ENCODE measurements at regions not wholly inside any gene's neighbourhood (a gene's known extent, or its start where the extent isn't known, plus 50 kb on each side); places are given as distances from the start of the nearest gene placed in this dataset.
A peak's percentile ranks its signal among the peaks of the same experiment; 100 is the strongest.

DNA sequence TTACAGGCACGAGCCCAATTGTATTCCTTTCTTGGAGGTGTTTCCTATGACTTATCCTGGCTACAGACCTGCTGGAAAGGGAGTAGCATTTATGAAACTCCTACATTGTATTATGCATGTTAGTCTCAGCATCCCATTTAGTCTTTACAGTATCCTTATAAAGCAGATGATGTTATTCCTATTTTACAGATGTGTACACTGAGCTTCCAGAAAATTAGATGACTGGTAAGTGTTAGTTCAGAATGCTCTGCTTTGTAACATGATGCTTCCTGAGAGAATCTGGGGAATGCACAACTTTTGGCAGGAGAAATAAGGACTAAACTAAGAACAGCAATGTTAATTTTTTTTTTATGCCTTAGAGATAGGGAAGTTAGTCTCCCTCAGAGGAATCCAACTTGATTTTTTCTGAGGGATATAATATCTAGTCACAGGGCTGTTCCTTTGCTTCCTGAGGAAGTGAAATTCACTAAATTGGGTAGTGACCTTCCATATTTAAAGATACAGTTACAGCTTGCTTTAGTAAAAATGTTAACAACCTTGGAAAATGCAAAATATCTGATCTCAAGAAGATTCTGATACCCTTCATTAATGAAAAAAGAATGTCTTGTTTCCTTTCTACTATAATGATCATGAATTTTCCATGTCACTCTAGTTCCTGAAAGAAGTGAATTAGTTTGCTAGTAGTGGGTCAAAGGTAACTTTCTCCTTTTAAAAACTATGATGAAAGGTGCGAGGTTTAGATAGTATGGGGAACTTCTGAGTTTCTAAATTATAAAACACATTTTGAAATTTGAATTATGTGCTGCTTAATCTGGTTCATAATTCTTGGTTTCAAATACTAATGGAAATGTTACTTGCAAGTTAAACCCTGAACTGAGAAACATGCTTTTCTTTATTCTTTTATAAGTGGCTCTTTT is 194.0 kb upstream of the PRPS1L1 start:
- Histone ChIP-seq H3K9me3 (ENCODE audit: insufficient read depth, low read depth, low read length) (no peaks in the 10 kb centered on the region), H3K4me1 (ENCODE audit: insufficient read depth, low read length, poor library complexity, severe bottlenecking) (peaks cover 53% of the 10 kb centered on the region), H3K4me3 (ENCODE audit: low read length, poor library complexity, severe bottlenecking) (no peak overlapping the region), H3F3A (ENCODE audit: low read depth) (no peaks in the 10 kb centered on the region; the same call in 1 of the 2 replicates), H3K36me3 (ENCODE audit: insufficient read depth, low read length) (no peaks in the 10 kb centered on the region), H3K79me2 (ENCODE audit: insufficient read depth, low read length) (no peaks in the 10 kb centered on the region), H3K27me3 (ENCODE audit: insufficient read depth, low read length, poor library complexity, severe bottlenecking) (no peaks in the 10 kb centered on the region), H3K9ac (ENCODE audit: low read depth, low read length, poor library complexity, severe bottlenecking) (no peak overlapping the region), H2AFZ (ENCODE audit: low read length) (peak overlapping the region; percentile 33; the same call in 1 of the 2 replicates), H4K20me1 (ENCODE audit: insufficient read depth, low read length, poor library complexity, severe bottlenecking) (no peaks in the 10 kb centered on the region), H3K4me2 (ENCODE audit: low read depth, low read length, poor library complexity, severe bottlenecking) (no peak overlapping the region), H3K9me2 (replicated peaks; ENCODE audit: low read depth, low read length) (no peaks in the 10 kb centered on the region)
- no peak for TF ChIP-seq EZH2phosphoT487 (IDR thresholded peaks at IDR 0.05; ENCODE audit: borderline replicate concordance)
- TF ChIP-seq, protein P1, sequence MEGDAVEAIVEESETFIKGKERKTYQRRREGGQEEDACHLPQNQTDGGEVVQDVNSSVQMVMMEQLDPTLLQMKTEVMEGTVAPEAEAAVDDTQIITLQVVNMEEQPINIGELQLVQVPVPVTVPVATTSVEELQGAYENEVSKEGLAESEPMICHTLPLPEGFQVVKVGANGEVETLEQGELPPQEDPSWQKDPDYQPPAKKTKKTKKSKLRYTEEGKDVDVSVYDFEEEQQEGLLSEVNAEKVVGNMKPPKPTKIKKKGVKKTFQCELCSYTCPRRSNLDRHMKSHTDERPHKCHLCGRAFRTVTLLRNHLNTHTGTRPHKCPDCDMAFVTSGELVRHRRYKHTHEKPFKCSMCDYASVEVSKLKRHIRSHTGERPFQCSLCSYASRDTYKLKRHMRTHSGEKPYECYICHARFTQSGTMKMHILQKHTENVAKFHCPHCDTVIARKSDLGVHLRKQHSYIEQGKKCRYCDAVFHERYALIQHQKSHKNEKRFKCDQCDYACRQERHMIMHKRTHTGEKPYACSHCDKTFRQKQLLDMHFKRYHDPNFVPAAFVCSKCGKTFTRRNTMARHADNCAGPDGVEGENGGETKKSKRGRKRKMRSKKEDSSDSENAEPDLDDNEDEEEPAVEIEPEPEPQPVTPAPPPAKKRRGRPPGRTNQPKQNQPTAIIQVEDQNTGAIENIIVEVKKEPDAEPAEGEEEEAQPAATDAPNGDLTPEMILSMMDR (conservative IDR thresholded peaks at IDR 0.05; ENCODE audit: low read length), result no peak

DNA sequence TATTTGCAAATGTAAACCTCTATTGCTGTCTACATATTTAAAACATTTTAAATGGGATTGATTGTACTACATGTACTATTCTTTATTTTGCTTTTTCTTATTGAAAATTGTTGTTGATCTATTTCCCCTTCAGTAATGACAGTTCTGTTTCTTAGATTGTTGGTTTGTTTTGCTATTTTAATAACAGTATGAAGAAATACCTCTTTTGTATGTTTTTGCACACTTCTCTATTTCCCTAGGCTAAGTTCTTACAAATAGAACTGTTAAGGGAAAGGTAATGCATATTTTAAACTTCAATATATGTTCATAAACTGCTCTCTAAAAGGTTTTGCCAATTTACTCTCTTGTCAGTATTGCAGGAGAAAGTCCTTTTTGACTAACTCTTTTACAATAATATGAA is 195.0 kb upstream of the PRPS1L1 start:
- Histone ChIP-seq H3K4me3 (ENCODE audit: low read length, poor library complexity, severe bottlenecking) (no peak overlapping the region), H2AFZ (ENCODE audit: low read length) (no peak overlapping the region), H3F3A (ENCODE audit: low read depth) (no peaks in the 10 kb centered on the region; the same call in 1 of the 2 replicates), H3K4me1 (ENCODE audit: insufficient read depth, low read length, poor library complexity, severe bottlenecking) (peaks cover 53% of the 10 kb centered on the region), H3K36me3 (ENCODE audit: insufficient read depth, low read length) (no peaks in the 10 kb centered on the region), H3K27me3 (ENCODE audit: insufficient read depth, low read length, poor library complexity, severe bottlenecking) (no peaks in the 10 kb centered on the region), H3K9ac (ENCODE audit: low read depth, low read length, poor library complexity, severe bottlenecking) (no peak overlapping the region), H4K20me1 (ENCODE audit: insufficient read depth, low read length, poor library complexity, severe bottlenecking) (no peaks in the 10 kb centered on the region), H3K9me3 (ENCODE audit: insufficient read depth, low read depth, low read length) (no peaks in the 10 kb centered on the region), H3K9me2 (replicated peaks; ENCODE audit: low read depth, low read length) (no peaks in the 10 kb centered on the region), H3K79me2 (ENCODE audit: insufficient read depth, low read length) (no peaks in the 10 kb centered on the region), H3K4me2 (ENCODE audit: low read depth, low read length, poor library complexity, severe bottlenecking) (no peak overlapping the region)
- TF ChIP-seq EZH2phosphoT487 (IDR thresholded peaks at IDR 0.05; ENCODE audit: borderline replicate concordance), result no peak
- TF ChIP-seq, protein P1 (conservative IDR thresholded peaks at IDR 0.05; ENCODE audit: low read length), result no peak

DNA sequence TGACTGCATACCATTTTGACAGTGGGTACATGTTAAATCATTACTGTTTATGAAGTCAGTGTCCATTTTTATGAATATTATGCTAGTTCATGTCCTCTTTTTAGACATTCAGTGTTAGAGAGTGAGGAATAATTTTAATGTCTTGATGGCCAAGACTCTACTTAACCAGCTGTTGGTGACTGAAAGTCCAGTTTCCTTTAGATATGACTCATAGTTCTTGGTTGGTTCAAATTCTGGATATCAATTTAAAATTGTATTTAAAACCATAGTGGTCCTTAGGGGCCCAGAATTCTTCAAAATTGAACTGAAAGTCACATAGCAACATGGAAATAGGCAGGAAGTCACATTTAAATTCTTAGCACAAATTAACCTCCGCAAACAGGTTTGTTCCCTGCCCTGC is 196.5 kb upstream of the PRPS1L1 start:
- no peaks in the 10 kb centered on the region for H3K9me2 ChIP-seq (replicated peaks; ENCODE audit: low read depth, low read length)
- peak overlapping the region; percentile 83 for H2AFZ ChIP-seq (ENCODE audit: low read length)

More for the DNA sequence above, 196.5 kb upstream of the PRPS1L1 start:
- no peaks in the 10 kb centered on the region for H3K9me3 ChIP-seq (ENCODE audit: insufficient read depth, low read depth, low read length)
- H3K4me3 ChIP-seq (ENCODE audit: low read length, poor library complexity, severe bottlenecking), result no peak overlapping the region
- no peak for TF ChIP-seq EZH2phosphoT487 (IDR thresholded peaks at IDR 0.05; ENCODE audit: borderline replicate concordance)
- TF ChIP-seq, protein P1 (conservative IDR thresholded peaks at IDR 0.05; ENCODE audit: low read length), result no peak
- H3F3A ChIP-seq (ENCODE audit: low read depth), result no peaks in the 10 kb centered on the region; the same call in 1 of the 2 replicates
- no peak overlapping the region for H3K9ac ChIP-seq (ENCODE audit: low read depth, low read length, poor library complexity, severe bottlenecking)
- no peaks in the 10 kb centered on the region for H3K27me3 ChIP-seq (ENCODE audit: insufficient read depth, low read length, poor library complexity, severe bottlenecking)
- H3K4me2 ChIP-seq (ENCODE audit: low read depth, low read length, poor library complexity, severe bottlenecking), result no peak overlapping the region
- H3K4me1 ChIP-seq (ENCODE audit: insufficient read depth, low read length, poor library complexity, severe bottlenecking), result peaks cover 53% of the 10 kb centered on the region
- no peaks in the 10 kb centered on the region for H4K20me1 ChIP-seq (ENCODE audit: insufficient read depth, low read length, poor library complexity, severe bottlenecking)
- no peaks in the 10 kb centered on the region for H3K36me3 ChIP-seq (ENCODE audit: insufficient read depth, low read length)
- H3K79me2 ChIP-seq (ENCODE audit: insufficient read depth, low read length), result no peaks in the 10 kb centered on the region
